ENCODE measurements at regions not wholly inside any gene's neighbourhood (a gene's known extent, or its start where the extent isn't known, plus 50 kb on each side); places are given as distances from the start of the nearest gene placed in this dataset.

DNA sequence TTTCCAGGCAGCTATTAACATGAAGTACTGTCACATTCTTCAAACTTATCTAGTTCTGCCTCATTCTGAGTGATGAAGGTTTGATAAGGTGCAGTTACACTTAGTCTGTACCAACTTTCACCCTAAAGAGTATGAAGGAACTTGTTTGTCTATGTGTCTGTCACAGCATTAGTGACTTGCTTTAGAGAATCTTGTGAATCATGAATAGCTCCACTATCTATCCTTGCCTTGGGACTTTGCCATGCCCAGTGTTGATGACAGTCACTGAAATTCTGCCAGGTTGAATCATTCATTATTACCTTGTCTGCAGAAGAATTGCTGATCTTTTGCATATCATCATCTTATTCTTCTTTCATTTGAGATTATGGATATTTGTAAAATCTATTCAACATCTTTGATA, 50.9 kb upstream of the A1CF start:
- Histone ChIP-seq H3K4me3 (no peak overlapping the region), H3K27ac (no peak overlapping the region), H3K4me1 (replicated peaks in 1 of 2) (no peaks in the 10 kb centered on the region)
- no peak for ATAC-seq (replicated peaks in 6 of 8)
- in situ Hi-C loops (cut with MboI; ENCODE audit: low pct_unique_long_range_greater_than_20kb in 2 of 9, low sequenced_read_pairs in 9 of 9, unreplicated experiment in 9 of 9) = no loop called here

GRCh38 chr10:50937230-50937907, 51.9 kb upstream of the A1CF start:
- H3K4me3 ChIP-seq = no peak overlapping the region
- ATAC-seq (replicated peaks in 6 of 8) = peak in 3 of 8 experiments; percentile 39 to 55 (median 48)
- no peaks in the 10 kb centered on the region for H3K4me1 ChIP-seq (replicated peaks in 1 of 2)
- WGBS, 10 experiments = 0 to 85% (median 55%) methylated on average over 1 to 4 of the region's 4 CpGs; no CpG with 5 or more reads in 2 of the 10 experiments
- no peak overlapping the region for H3K27ac ChIP-seq
- in situ Hi-C loops (cut with MboI; ENCODE audit: low pct_unique_long_range_greater_than_20kb in 2 of 9, low sequenced_read_pairs in 9 of 9, unreplicated experiment in 9 of 9) = no loop called here

DNA sequence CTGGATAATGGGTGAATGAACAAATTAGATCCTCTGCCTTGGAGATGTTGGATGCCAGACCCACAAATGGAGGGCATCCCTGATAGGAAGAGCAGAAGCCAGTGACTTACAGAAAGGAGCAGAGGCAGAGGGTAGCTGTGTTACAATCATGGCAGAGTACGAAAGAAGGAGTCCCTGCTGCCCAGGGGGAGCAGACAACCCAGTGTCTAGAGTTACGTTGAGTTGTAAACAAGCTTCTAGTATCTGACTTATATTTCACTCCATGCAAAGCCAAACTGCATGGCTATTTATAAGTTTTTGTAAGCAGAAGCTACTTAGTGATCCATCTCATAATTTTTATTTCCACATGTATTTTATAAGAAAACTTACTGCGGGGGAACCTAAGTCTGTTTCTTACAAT, 56.2 kb upstream of the A1CF start:
- Histone ChIP-seq H3K4me1 (replicated peaks in 1 of 2) (no peaks in the 10 kb centered on the region), H3K4me3 (no peak overlapping the region), H3K27ac (no peak overlapping the region)
- in situ Hi-C loops (cut with MboI; ENCODE audit: low pct_unique_long_range_greater_than_20kb in 2 of 9, low sequenced_read_pairs in 9 of 9, unreplicated experiment in 9 of 9) = no loop called here
- no peak for ATAC-seq (replicated peaks in 6 of 8)
- 20 to 100% (median 93%) methylated on average over 1 to 3 of the region's 3 CpGs; no CpG with 5 or more reads in 2 of the 10 experiments for WGBS, 10 experiments

DNA sequence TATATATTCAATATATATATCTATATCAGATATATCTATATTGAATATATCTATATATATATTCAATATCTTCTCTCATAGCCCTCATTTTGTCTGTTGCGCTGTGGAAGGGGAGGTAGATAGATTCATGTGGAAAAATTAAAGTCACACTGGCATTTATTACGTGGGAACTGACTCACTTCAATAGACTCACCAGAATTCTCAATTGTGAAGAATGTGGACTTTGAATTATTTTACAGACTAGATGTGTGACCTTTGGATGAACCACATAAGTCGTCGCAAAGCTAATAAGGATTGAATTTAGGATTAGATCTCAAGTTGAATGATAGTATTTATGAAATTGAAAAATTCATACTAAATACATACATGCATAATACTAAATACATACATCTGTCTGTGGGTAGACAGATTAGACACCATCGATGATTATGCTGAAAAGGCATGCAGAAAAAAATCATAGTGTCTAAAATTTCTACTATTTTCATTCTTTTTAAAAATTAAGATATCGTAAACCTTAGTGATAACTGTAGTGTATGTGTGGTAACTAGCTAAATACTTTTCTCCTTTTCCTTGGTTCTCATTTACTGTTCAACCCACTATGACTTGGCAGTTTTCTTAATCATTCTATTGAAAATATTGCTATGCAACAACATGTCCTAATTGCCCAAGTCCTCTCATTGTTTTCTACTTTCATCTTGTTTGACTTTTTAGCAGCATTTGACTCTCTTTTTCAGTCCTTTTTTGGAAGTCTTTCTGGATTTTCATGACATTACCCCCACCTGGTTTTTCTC, 61.8 kb upstream of the A1CF start:
- Histone ChIP-seq H3K27ac (no peak overlapping the region), H3K4me3 (no peak overlapping the region), H3K4me1 (replicated peaks in 1 of 2) (no peaks in the 10 kb centered on the region)
- in situ Hi-C loops (cut with MboI; ENCODE audit: low pct_unique_long_range_greater_than_20kb in 2 of 9, low sequenced_read_pairs in 9 of 9, unreplicated experiment in 9 of 9) = no loop called here
- peak in 1 of 8 experiments; percentile 32 for ATAC-seq (replicated peaks in 6 of 8)
- WGBS, 10 experiments = 50 to 100% (median 92%) methylated on average over 1 to 6 of the region's 6 CpGs; no CpG with 5 or more reads in 1 of the 10 experiments

GRCh38 chr10:50951365-50951764, 65.9 kb upstream of the A1CF start:
- in situ Hi-C loops (cut with MboI; ENCODE audit: low pct_unique_long_range_greater_than_20kb in 2 of 9, low sequenced_read_pairs in 9 of 9, unreplicated experiment in 9 of 9) = no loop called here
- no peak overlapping the region for H3K27ac ChIP-seq
- ATAC-seq (replicated peaks in 6 of 8) = peak in 4 of 8 experiments; percentile 50 to 77 (median 58)
- no peaks in the 10 kb centered on the region for H3K4me1 ChIP-seq (replicated peaks in 1 of 2)
- H3K4me3 ChIP-seq = no peak overlapping the region
- 5 to 95% (median 49%) methylated on average over 2 to 4 of the region's 4 CpGs; no CpG with 5 or more reads in 2 of the 10 experiments for WGBS, 10 experiments

DNA sequence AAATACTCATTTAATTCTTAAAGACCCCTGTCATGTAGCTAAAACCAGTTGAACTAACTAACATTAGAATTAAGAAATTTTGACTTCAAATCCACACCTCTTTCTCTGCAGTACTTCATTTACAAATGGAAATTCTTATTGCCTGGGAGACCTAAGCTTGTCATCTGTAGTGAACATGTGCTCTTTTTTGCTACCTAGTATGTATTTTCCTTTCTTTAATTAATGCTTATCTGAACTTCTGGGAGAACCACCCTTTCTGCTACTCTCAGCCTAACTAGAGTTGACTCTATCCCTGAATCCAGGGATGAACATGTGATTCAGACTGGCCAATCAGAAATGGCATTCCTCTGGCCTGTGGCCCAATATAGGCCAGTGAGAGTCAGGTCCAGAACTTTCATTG, 75.9 kb upstream of the A1CF start:
- in situ Hi-C loops (cut with MboI; ENCODE audit: low pct_unique_long_range_greater_than_20kb in 2 of 9, low sequenced_read_pairs in 9 of 9, unreplicated experiment in 9 of 9) = no loop called here
- Histone ChIP-seq H3K4me1 (replicated peaks in 1 of 2) (no peaks in the 10 kb centered on the region), H3K4me3 (no peak overlapping the region), H3K27ac (no peak overlapping the region)
- peak in 2 of 8 experiments; percentile 88 to 100 for ATAC-seq (replicated peaks in 6 of 8)

- no peak for ATAC-seq (replicated peaks in 6 of 8)
- Histone ChIP-seq H3K4me1 (replicated peaks in 1 of 2) (no peaks in the 10 kb centered on the region), H3K27ac (no peak overlapping the region), H3K4me3 (no peak overlapping the region)
- in situ Hi-C loops (cut with MboI; ENCODE audit: low pct_unique_long_range_greater_than_20kb in 2 of 9, low sequenced_read_pairs in 9 of 9, unreplicated experiment in 9 of 9) = no loop called here
- WGBS, 10 experiments = 20 to 100% (median 100%) methylated on average over 1 of the region's 1 CpG; no CpG with 5 or more reads in 2 of the 10 experiments
Observed at GRCh38 chr10:50963063-50963462, 77.6 kb upstream of the A1CF start.

DNA sequence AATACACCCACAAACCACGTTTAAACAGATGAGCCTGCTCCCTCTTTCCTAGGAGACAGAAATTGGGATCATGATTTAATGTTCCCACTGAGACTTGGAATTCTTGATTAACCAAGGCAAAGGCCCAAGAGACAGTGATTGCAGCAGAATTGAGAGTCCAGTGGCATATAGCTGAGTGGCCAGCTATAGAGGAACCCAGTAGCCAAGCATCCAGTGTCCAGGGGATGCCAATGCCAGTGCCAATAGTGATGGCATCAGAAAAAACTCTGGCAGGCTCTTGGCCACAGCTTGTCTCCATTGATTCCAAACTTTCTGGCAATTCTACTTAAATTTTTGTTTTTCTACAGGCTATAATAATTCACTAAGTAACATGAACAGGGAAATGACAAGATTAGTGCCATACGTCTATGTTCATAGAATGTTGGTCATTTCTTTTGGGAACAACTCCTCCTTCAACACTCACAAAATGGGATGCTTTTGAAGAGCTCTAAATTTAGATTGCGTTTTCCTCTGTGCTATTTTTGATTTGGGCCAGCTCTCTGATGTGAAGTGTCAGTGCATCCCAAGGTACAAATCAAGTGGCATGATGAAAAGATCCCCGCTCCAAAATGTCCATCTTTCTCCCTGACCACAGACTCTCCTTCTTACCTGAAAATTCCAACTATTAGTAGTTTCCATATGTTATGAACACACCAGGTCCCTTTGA, 83.1 kb upstream of the A1CF start:
- 18 to 100% (median 68%) methylated on average over 1 to 4 of the region's 4 CpGs; no CpG with 5 or more reads in 1 of the 10 experiments for WGBS, 10 experiments
- H3K4me1 ChIP-seq (replicated peaks in 1 of 2) = no peaks in the 10 kb centered on the region
- no peak overlapping the region for H3K4me3 ChIP-seq
- no peak for ATAC-seq (replicated peaks in 6 of 8)
- H3K27ac ChIP-seq = no peak overlapping the region
- in situ Hi-C loops (cut with MboI; ENCODE audit: low pct_unique_long_range_greater_than_20kb in 2 of 9, low sequenced_read_pairs in 9 of 9, unreplicated experiment in 9 of 9) = no loop called here

GRCh38 chr10:50972591-50972990, 87.2 kb upstream of the A1CF start:
- 50 to 100% (median 89%) methylated on average over 1 to 4 of the region's 4 CpGs; no CpG with 5 or more reads in 5 of the 10 experiments for WGBS, 10 experiments
- no peak for ATAC-seq (replicated peaks in 6 of 8)
- Histone ChIP-seq H3K4me1 (replicated peaks in 1 of 2) (no peaks in the 10 kb centered on the region), H3K27ac (no peak overlapping the region), H3K4me3 (no peak overlapping the region)
- in situ Hi-C loops (cut with MboI; ENCODE audit: low pct_unique_long_range_greater_than_20kb in 2 of 9, low sequenced_read_pairs in 9 of 9, unreplicated experiment in 9 of 9) = no loop called here

DNA sequence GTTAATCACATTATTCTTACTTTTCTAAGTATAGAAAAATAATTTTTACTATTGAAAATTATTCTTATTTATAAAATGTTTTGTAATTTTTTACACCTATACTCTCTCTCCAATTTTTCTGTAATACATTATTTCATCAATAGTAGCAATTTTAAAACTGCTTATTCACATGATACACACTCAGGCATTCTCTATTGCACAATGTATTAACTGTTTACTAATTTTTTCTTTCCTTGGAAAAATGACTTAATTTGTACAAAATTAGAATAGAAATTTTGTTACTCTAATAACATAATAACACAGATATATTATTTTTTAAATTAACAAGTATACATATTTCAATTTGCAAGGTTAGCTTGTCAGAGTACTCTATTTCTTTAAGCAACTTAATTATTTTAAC, 92.9 kb upstream of the PRKG1 start:
- no peak overlapping the region for H3K4me3 ChIP-seq
- H3K4me1 ChIP-seq (replicated peaks in 1 of 2) = peaks cover 0 to 3% of the 10 kb centered on the region in 2 donors
- no peak overlapping the region for H3K27ac ChIP-seq
- ATAC-seq (replicated peaks in 6 of 8) = no peak
- in situ Hi-C loops (cut with MboI; ENCODE audit: low pct_unique_long_range_greater_than_20kb in 2 of 9, low sequenced_read_pairs in 9 of 9, unreplicated experiment in 9 of 9) = no loop called here

DNA sequence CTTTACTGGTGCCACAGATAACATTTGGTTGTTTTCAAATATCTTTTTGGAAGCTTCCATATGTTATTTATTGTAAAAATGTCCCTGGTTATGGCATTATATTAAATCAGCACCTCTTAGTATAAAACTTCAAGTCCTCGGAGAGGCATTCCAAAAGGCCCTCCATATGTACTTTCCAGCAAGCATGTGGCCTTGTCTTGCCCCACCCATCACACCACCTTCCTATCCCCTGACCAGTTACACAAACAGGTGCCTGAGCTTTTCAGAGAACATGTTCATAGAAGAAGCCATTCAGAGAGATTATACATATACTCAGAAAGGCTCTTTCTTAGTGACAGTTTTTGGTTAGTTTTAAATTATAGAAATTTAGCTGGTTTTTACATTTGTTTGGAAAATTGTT, 92.4 kb upstream of the PRKG1 start:
- no peak overlapping the region for H3K27ac ChIP-seq
- ATAC-seq (replicated peaks in 6 of 8) = no peak
- peaks cover 0 to 3% of the 10 kb centered on the region in 2 donors for H3K4me1 ChIP-seq (replicated peaks in 1 of 2)
- 50 to 100% (median 100%) methylated on average over 1 of the region's 1 CpG; no CpG with 5 or more reads in 3 of the 10 experiments for WGBS, 10 experiments
- H3K4me3 ChIP-seq = no peak overlapping the region
- in situ Hi-C loops (cut with MboI; ENCODE audit: low pct_unique_long_range_greater_than_20kb in 2 of 9, low sequenced_read_pairs in 9 of 9, unreplicated experiment in 9 of 9) = no loop called here

DNA sequence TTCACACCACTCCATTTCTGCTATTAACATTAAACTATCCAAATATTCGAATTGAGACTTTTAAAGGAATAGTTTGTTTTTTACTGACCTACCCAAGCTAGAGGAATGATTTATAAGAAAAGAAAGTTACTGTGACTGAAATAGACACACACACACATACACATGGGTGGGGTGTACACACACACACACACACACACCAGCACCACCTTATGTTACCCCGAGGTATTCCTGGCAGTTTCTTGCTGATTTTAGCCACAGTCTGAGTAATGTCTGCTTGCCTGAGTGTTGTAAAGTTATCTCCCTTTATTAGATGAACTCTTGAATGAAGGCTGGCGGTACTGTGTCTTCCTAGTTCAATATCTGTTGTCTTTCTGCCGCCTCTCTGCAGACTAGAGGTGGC, 91.3 kb upstream of the PRKG1 start:
- H3K4me3 ChIP-seq = no peak overlapping the region
- peaks cover 0 to 3% of the 10 kb centered on the region in 2 donors for H3K4me1 ChIP-seq (replicated peaks in 1 of 2)
- 25 to 100% (median 45%) methylated on average over 1 to 4 of the region's 4 CpGs; no CpG with 5 or more reads in 1 of the 10 experiments for WGBS, 10 experiments
- no peak overlapping the region for H3K27ac ChIP-seq
- ATAC-seq (replicated peaks in 6 of 8) = peak in 4 of 8 experiments; percentile 27 to 80 (median 60)
- in situ Hi-C loops (cut with MboI; ENCODE audit: low pct_unique_long_range_greater_than_20kb in 2 of 9, low sequenced_read_pairs in 9 of 9, unreplicated experiment in 9 of 9) = no loop called here

DNA sequence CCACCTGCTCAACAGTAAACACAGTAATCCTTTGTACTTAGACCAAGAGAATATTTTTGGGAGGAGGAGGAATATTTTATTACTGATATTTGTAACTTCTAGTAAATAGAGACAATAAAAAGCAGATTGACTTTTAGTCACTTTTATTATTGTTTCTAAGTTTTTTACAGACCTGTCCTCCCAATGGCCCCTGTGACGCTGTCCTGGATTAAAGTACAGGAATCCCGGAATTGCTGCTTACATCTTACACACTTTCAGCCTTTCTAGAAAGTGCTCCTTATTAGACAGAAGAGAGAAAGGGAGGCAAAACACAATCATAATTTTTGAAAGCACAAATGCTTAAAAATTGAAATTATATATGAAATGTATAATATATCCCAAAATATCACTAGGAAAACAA, 86.4 kb upstream of the PRKG1 start:
- 80 to 100% (median 100%) methylated on average over 1 to 2 of the region's 2 CpGs; no CpG with 5 or more reads in 1 of the 10 experiments for WGBS, 10 experiments
- Histone ChIP-seq H3K4me3 (no peak overlapping the region), H3K27ac (no peak overlapping the region), H3K4me1 (replicated peaks in 1 of 2) (peaks cover 1 to 4% of the 10 kb centered on the region in 2 donors)
- in situ Hi-C loops (cut with MboI; ENCODE audit: low pct_unique_long_range_greater_than_20kb in 2 of 9, low sequenced_read_pairs in 9 of 9, unreplicated experiment in 9 of 9) = no loop called here
- no peak for ATAC-seq (replicated peaks in 6 of 8)
